DND-41 (cell line): ENCODE measurements at regions not wholly inside any gene's neighbourhood (a gene's known extent, or its start where the extent isn't known, plus 50 kb on each side); places are given as distances from the start of the nearest gene placed in this dataset.
A peak's percentile ranks its signal among the peaks of the same experiment; 100 is the strongest.

Source experiments
- ATAC-seq: fragments of 200-7000 bp; cut with Tn5 transposase; 3 replicates; pipeline ENCODE4 v1.9.1; 2021; ENCODE audit warnings: low read depth; ENCODE audit not compliant: insufficient read depth
- DNase-seq: peaks from one replicate; pipeline ENCODE4 v3.0.0-alpha.2; 2020
- H2AFZ ChIP-seq: 2 replicates; pipeline ENCODE4 v1.6.0; 2012; ENCODE audit warnings: low read depth, low read length
- H3K27ac ChIP-seq: 2 replicates; pipeline ENCODE4 v1.5.1; 2012; ENCODE audit warnings: low read length, inconsistent platforms
- H3K27me3 ChIP-seq: fragments of 200-600 bp; sonication (generic); 2 replicates; pipeline ENCODE4 v1.6.0; 2012; ENCODE audit warnings: low read length, mild to moderate bottlenecking, inconsistent platforms; ENCODE audit not compliant: insufficient read depth, poor library complexity
- H3K36me3 ChIP-seq: 2 replicates; pipeline ENCODE4 v1.5.1; 2012; ENCODE audit warnings: low read length, inconsistent platforms; ENCODE audit not compliant: insufficient read depth
- H3K4me1 ChIP-seq: 2 replicates; pipeline ENCODE4 v1.5.1; 2012; ENCODE audit warnings: mild to moderate bottlenecking, low read length; ENCODE audit not compliant: insufficient read depth
- H3K4me2 ChIP-seq: 2 replicates; pipeline ENCODE4 v1.6.0; 2012; ENCODE audit warnings: mild to moderate bottlenecking, moderate library complexity, low read length, inconsistent platforms; ENCODE audit not compliant: insufficient read depth
- H3K4me3 ChIP-seq, 2 experiments: fragments of 200-600 bp in 1 of 2; shearing (Covaris generic) in 1 of 2; 2 replicates each; pipeline ENCODE4 v1.5.1; 2012 to 2016; ENCODE audit warnings: inconsistent platforms in 2 of 2, low read length in 2 of 2, mild to moderate bottlenecking in 2 of 2, low read depth in 1 of 2, moderate library complexity in 1 of 2
- H3K79me2 ChIP-seq: 2 replicates; pipeline ENCODE4 v1.6.0; 2012; ENCODE audit warnings: low read length, inconsistent platforms; ENCODE audit not compliant: insufficient read depth
- H3K9ac ChIP-seq: 2 replicates; pipeline ENCODE4 v1.6.0; 2012; ENCODE audit warnings: low read depth, mild to moderate bottlenecking, inconsistent platforms, low read length, moderate library complexity
- H3K9me3 ChIP-seq: 2 replicates; pipeline ENCODE4 v1.5.1; 2012; ENCODE audit warnings: low read length, moderate library complexity, mild to moderate bottlenecking, inconsistent platforms; ENCODE audit not compliant: insufficient read depth, severe bottlenecking
- H4K20me1 ChIP-seq: 2 replicates; pipeline ENCODE4 v1.6.0; 2012; ENCODE audit warnings: low read length; ENCODE audit not compliant: insufficient read depth
- CTCF ChIP-seq: IDR thresholded peaks from 2 replicates; pipeline ENCODE4 v1.5.1; 2012; ENCODE audit warnings: borderline replicate concordance, low read length, moderate library complexity, mild to moderate bottlenecking; ENCODE audit not compliant: poor library complexity, severe bottlenecking; ENCODE audit errors: extremely low read depth
- EZH2 ChIP-seq: IDR thresholded peaks from 3 replicates; pipeline ENCODE4 v1.6.1; 2012; ENCODE audit warnings: borderline replicate concordance, low read depth, mild to moderate bottlenecking, moderate library complexity, low read length, inconsistent platforms; ENCODE audit not compliant: severe bottlenecking

- Histone ChIP-seq H4K20me1 (no peaks in the 10 kb centered on the region), H3K4me3 (no peak overlapping the region; a peak in 1 of 4 replicates), H3K9me3 (no peaks in the 10 kb centered on the region), H3K9ac (peak overlapping the region; percentile 39), H2AFZ (peak overlapping the region; percentile 35; the same call in 1 of the 2 replicates), H3K4me2 (peak overlapping the region; percentile 38), H3K79me2 (no peaks in the 10 kb centered on the region), H3K36me3 (no peaks in the 10 kb centered on the region), H3K4me1 (peaks cover 65% of the 10 kb centered on the region), H3K27ac (peak overlapping the region; percentile 87), H3K27me3 (no peaks in the 10 kb centered on the region)
- DNase-seq (peak; percentile 77), ATAC-seq (peak; percentile 91)
- TF ChIP-seq CTCF (no peak), EZH2 (no peak)
These were observed 122.2 kb upstream of the TNFAIP3 start for GRCh38 chr6:137744877-137745276.

GRCh38 chr6:137745321-137745720 lies 121.7 kb upstream of the TNFAIP3 start:
- H3K36me3 ChIP-seq, result no peaks in the 10 kb centered on the region
- peak overlapping the region; percentile 38 for H3K4me2 ChIP-seq
- no peaks in the 10 kb centered on the region for H3K9me3 ChIP-seq
- peak overlapping the region; percentile 87 for H3K27ac ChIP-seq
- H3K4me3 ChIP-seq, result no peak overlapping the region; a peak in 1 of 4 replicates
- peaks cover 60% of the 10 kb centered on the region for H3K4me1 ChIP-seq
- DNase-seq (no peak), ATAC-seq (no peak)
- H2AFZ ChIP-seq, result peak overlapping the region; percentile 35
- H3K27me3 ChIP-seq, result no peaks in the 10 kb centered on the region
- peak overlapping the region; percentile 39 for H3K9ac ChIP-seq
- H4K20me1 ChIP-seq, result no peaks in the 10 kb centered on the region
- no peaks in the 10 kb centered on the region for H3K79me2 ChIP-seq
- no peak for TF ChIP-seq EZH2
- no peak for TF ChIP-seq CTCF

- DNase-seq (no peak), ATAC-seq (no peak)
These were observed 120.8 kb upstream of the TNFAIP3 start for GRCh38 chr6:137746264-137746663.

More at GRCh38 chr6:137746264-137746663, 120.8 kb upstream of the TNFAIP3 start:
- Histone ChIP-seq H3K9me3 (no peaks in the 10 kb centered on the region), H3K79me2 (no peaks in the 10 kb centered on the region), H3K4me1 (peaks cover 51% of the 10 kb centered on the region), H3K27me3 (no peaks in the 10 kb centered on the region), H3K4me3 (no peak overlapping the region), H4K20me1 (no peaks in the 10 kb centered on the region), H3K27ac (peak overlapping the region; percentile 87), H3K4me2 (no peak overlapping the region), H3K36me3 (no peaks in the 10 kb centered on the region), H3K9ac (no peak overlapping the region), H2AFZ (no peak overlapping the region)
- TF ChIP-seq CTCF (no peak), EZH2 (no peak)
